ENCODE measurements at regions not wholly inside any gene's neighbourhood (a gene's known extent, or its start where the extent isn't known, plus 50 kb on each side); places are given as distances from the start of the nearest gene placed in this dataset.

DNA sequence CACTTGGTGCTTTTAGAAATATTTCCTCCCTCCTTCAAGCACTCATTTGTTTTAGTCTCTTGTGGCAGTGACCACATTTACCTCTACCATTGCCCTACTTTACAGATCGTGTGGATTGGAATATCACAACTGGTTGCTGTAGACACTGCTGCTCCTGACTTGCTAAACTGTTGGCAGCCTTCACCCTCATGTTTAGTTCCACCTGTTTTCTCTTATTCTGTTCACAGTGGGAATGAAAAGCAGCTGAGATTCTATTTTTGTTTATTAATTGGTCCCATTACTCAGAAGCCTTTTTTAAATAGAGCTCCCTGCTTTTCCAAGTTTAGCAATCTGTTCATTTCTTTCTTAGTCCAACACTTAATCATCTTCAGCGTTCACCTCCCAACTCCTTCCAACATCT, 308.9 kb downstream of the RWDD3 start:
- no peaks in the 10 kb centered on the region for H3K4me1 ChIP-seq (ENCODE audit: control insufficient read depth in 1 of 2, insufficient read depth in 2 of 2, low read length in 2 of 2)
- H3K9ac ChIP-seq (ENCODE audit: insufficient read depth, low read length, poor library complexity, severe bottlenecking), result no peak overlapping the region
- intact Hi-C loops (cut with micrococcal nuclease), result no loop called here
- no peak overlapping the region for H3K4me3 Mint-ChIP-seq
- no peaks in the 10 kb centered on the region for H3K27me3 Mint-ChIP-seq (ENCODE audit: low read depth in 3 of 3)
- H2AFZ ChIP-seq (ENCODE audit: insufficient read depth, low read depth, low read length, poor library complexity, severe bottlenecking), result no peak overlapping the region
- H3K79me2 ChIP-seq (ENCODE audit: insufficient read depth, low read length), result no peaks in the 10 kb centered on the region
- H3K27me3 ChIP-seq (ENCODE audit: control insufficient read depth in 2 of 2, insufficient read depth in 2 of 2, low read length in 2 of 2), result no peaks in the 10 kb centered on the region
- H3K9me3 Mint-ChIP-seq, result peaks cover 0 to 8% (median 2%) of the 10 kb centered on the region in 7 donors
- no peak overlapping the region for H3K4me3 ChIP-seq (replicated peaks in 1 of 3; ENCODE audit: low read depth in 2 of 3, low read length in 3 of 3)
- no peaks in the 10 kb centered on the region for H4K20me1 ChIP-seq (ENCODE audit: insufficient read depth, low read length)
- no peak overlapping the region for H3K27ac Mint-ChIP-seq
- no peak for DNase-seq
- H3K36me3 Mint-ChIP-seq, result no peaks in the 10 kb centered on the region
- no CpG with 5 or more reads among the region's 2 CpGs for WGBS (ENCODE audit: insufficient coverage)
- H3K4me2 ChIP-seq (replicated peaks; ENCODE audit: extremely low read depth, low read length, poor library complexity, severe bottlenecking), result no peak overlapping the region
- TF ChIP-seq, protein P1, sequence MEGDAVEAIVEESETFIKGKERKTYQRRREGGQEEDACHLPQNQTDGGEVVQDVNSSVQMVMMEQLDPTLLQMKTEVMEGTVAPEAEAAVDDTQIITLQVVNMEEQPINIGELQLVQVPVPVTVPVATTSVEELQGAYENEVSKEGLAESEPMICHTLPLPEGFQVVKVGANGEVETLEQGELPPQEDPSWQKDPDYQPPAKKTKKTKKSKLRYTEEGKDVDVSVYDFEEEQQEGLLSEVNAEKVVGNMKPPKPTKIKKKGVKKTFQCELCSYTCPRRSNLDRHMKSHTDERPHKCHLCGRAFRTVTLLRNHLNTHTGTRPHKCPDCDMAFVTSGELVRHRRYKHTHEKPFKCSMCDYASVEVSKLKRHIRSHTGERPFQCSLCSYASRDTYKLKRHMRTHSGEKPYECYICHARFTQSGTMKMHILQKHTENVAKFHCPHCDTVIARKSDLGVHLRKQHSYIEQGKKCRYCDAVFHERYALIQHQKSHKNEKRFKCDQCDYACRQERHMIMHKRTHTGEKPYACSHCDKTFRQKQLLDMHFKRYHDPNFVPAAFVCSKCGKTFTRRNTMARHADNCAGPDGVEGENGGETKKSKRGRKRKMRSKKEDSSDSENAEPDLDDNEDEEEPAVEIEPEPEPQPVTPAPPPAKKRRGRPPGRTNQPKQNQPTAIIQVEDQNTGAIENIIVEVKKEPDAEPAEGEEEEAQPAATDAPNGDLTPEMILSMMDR (IDR thresholded peaks at IDR 0.05), result no peak
- H3K36me3 ChIP-seq (replicated peaks in 1 of 2; ENCODE audit: control insufficient read depth in 1 of 2, insufficient read depth in 2 of 2, low read length in 2 of 2), result no peaks in the 10 kb centered on the region
- H3K9me3 ChIP-seq (replicated peaks in 1 of 2; ENCODE audit: control insufficient read depth in 1 of 2, insufficient read depth in 1 of 2, low read length in 2 of 2), result peaks cover 8 to 20% of the 10 kb centered on the region in 2 donors
- H3K27ac ChIP-seq (ENCODE audit: low read depth in 1 of 2, low read length in 2 of 2), result no peak overlapping the region
- no peaks in the 10 kb centered on the region for H3K4me1 Mint-ChIP-seq

DNA sequence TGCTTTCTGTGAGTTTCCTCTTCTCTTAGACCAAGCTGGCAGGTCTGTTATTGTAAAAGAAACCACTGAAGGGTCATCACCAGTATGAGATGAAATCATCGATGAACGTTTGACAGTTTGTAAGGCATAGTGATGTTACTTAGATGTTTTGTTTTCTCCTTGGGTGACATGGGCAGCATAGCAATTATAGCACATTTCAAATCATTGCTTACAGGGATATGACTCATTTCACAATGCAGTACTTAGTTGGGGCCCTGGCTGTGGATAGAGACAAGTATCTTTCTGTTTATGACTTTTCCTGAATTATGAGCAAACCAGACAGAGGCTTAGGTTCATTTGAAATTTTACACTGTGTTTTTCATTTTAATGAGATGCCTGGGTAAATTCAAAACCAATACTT, 313.0 kb downstream of the RWDD3 start:
- Histone ChIP-seq H3K4me2 (replicated peaks; ENCODE audit: extremely low read depth, low read length, poor library complexity, severe bottlenecking) (no peak overlapping the region), H3K27ac (ENCODE audit: low read depth in 1 of 2, low read length in 2 of 2) (no peak overlapping the region), H3K79me2 (ENCODE audit: insufficient read depth, low read length) (no peaks in the 10 kb centered on the region), H3K36me3 (replicated peaks in 1 of 2; ENCODE audit: control insufficient read depth in 1 of 2, insufficient read depth in 2 of 2, low read length in 2 of 2) (no peaks in the 10 kb centered on the region), H3K27me3 (ENCODE audit: control insufficient read depth in 2 of 2, insufficient read depth in 2 of 2, low read length in 2 of 2) (no peaks in the 10 kb centered on the region), H3K4me3 (replicated peaks in 1 of 3; ENCODE audit: low read depth in 2 of 3, low read length in 3 of 3) (no peak overlapping the region), H3K9me3 (replicated peaks in 1 of 2; ENCODE audit: control insufficient read depth in 1 of 2, insufficient read depth in 1 of 2, low read length in 2 of 2) (peaks cover 0 to 12% of the 10 kb centered on the region in 2 donors), H3K4me1 (ENCODE audit: control insufficient read depth in 1 of 2, insufficient read depth in 2 of 2, low read length in 2 of 2) (no peaks in the 10 kb centered on the region), H2AFZ (ENCODE audit: insufficient read depth, low read depth, low read length, poor library complexity, severe bottlenecking) (no peak overlapping the region), H4K20me1 (ENCODE audit: insufficient read depth, low read length) (no peaks in the 10 kb centered on the region), H3K9ac (ENCODE audit: insufficient read depth, low read length, poor library complexity, severe bottlenecking) (no peak overlapping the region)
- Mint-ChIP-seq H3K27me3 (ENCODE audit: low read depth in 3 of 3) (no peaks in the 10 kb centered on the region), H3K36me3 (no peaks in the 10 kb centered on the region), H3K4me3 (no peak overlapping the region), H3K4me1 (no peaks in the 10 kb centered on the region), H3K27ac (no peak overlapping the region), H3K9me3 (peaks cover 3 to 8% (median 4%) of the 10 kb centered on the region in 7 donors)
- DNase-seq, result no peak
- TF ChIP-seq, protein P1 (IDR thresholded peaks at IDR 0.05), result no peak
- intact Hi-C loops (cut with micrococcal nuclease), result no loop called here
- WGBS (ENCODE audit: insufficient coverage), result no CpG with 5 or more reads among the region's 2 CpGs

Measured in CD14-positive monocyte (primary cell).